GM18508 (cell line): ENCODE measurements at regions not wholly inside any gene's neighbourhood (a gene's known extent, or its start where the extent isn't known, plus 50 kb on each side); places are given as distances from the start of the nearest gene placed in this dataset.

ENCODE experiments used
- ATAC-seq: cut with Tn5 transposase; IDR thresholded peaks from one replicate; pipeline ENCODE4 v1.9.1; 2021; ENCODE audit warnings: moderate number of reproducible peaks; ENCODE audit not compliant: insufficient read depth, unreplicated experiment

DNA sequence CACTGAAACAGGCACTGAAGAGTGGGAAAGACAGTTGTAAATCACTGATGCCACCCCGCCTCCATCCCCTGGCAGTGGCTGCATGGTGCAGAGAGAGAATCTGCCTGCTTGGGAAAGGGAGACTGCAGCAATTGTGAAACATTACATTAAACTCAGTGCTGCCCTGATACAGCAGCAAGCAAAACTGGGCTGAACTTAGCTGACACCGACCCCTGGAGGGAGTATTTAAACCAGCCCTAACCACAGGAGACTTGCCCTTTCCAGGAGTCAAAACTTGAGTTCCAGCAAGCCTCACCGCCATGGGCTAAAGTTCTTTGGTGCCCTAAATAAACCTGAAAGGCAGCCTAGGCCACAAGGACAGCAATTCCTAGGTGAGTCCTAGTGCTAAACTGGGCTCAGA lies 109.4 kb upstream of the PLPP4 start:
- no peak for ATAC-seq

DNA sequence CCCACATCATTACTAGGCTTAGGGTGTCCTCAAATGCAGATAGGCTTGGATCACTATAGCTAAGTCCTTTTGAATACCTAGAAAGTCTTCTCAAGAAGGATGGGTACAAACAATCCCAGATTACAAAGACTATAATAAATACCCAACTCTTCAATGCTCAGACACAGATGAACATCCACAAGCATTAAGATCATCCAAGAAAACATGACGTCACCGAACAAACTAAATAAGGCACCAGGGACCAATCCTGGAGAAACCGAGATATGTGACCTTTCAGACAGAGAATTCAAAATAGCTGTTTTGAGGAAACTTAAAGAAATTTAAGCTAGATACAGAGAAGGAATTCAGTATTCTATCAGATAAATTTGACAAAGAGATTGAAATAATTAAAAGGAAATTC lies 108.0 kb upstream of the PLPP4 start:
- ATAC-seq = no peak

DNA sequence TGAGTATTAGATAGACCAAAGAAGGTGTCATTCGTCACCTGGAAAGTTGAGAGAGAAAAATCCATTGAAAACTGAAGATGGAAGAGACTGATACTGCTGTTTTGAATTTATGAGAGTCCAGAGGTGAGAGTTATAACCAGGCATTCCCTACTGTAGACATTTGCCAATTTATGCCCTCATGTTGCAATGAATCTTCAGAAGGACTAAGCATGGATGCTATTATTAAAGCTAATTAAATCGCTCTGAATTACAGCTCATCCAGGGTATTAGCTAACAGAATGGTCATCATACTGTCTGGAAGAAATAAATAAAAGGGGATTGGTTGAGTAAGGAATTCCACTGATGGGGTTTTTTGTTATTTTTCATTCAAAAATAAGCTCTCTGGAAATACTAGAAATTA lies 101.6 kb upstream of the PLPP4 start:
- ATAC-seq = no peak

DNA sequence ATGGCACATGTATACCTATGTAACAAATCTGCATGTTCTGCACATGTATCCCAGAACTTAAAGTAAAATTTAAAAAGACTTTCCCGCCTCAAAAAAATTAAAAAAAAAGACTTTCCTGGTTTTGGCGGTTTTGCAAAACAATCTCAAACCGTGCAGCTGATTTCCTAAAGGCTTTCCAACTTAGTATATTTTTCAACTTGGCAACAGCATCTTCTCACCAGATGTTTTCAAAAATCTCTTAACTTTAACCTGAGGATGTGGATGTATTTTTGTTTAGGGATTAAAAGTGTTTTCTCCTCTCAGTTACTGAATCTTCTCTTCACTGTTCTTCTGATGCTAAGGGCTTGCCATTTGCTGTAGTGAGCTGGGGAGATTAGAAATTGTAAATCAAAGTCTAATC lies 96.5 kb upstream of the PLPP4 start:
- ATAC-seq = no peak

DNA sequence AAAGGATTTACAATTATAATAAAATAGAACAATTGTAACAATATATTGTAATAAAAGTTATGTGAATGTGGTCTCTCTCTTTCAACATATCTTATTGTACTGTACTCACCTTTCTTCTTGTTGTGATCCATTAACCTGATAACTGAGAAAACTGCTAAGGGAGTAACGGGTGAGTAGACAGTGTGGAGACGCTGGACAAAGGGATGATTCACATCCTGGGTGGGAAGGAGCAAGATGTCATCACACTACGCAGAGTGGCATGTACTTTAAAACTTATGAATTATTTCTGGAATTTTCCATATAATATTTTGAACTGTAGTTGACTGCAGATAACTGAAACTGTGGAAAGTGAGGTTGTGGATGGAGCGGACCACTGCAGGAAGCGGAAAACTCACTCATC lies 91.2 kb upstream of the PLPP4 start:
- no peak for ATAC-seq

DNA sequence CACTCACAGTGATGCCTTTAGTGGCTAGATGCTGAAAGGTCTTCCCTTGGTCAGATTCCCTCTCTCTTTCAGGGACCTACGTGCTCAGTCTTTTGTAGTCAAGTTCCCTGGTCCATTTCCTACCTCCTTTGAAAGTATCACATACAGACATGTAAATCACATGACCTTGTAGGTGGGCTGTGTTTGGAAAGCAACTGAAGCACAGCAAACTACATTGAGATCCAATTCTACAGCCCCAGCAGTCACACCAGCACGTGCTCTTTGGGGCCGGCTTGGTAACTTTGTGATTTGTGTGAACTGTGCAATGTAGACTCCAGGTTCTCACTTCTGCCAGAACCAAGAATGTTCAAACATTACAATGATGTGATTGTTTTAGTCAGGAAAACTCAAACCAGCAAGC lies 89.7 kb upstream of the PLPP4 start:
- no peak for ATAC-seq

DNA sequence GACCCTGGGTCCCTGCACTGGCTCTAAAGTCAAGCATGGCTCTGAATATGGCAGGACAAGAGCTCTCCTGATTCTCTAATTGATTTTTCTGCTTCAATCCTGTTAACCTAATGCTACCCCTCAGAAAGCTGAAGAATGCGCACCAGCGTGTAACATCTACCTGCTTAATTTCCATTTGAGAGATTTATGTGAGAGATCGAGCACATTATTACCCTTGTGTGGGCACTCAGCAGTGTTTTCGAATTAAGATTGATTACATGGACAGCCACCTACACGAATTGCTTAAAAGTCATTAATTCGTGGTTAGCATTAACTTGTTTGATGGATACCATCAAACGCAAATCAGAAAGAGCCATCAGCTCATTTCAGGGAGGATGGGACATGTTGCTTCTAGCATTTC lies 88.7 kb upstream of the PLPP4 start:
- no peak for ATAC-seq

DNA sequence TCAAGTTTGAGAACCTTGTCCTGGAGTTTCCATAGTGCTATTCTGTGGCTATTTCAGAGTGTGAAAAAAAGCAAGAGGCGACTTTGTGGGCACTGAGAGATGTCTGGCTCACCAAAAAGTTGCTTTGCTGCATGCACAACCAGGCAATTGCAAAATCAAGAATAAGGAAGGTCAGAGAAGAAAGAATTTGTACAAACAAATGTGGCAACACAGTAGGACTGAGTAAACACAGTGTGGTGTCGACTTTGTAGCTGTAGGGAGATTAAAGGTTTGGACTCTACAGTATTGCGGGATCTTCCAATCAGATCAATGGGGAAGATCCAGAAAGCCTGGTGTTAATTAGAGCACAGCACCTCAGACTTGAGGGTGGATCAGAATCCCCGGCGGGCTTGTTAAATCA lies 88.1 kb upstream of the PLPP4 start:
- ATAC-seq = no peak

DNA sequence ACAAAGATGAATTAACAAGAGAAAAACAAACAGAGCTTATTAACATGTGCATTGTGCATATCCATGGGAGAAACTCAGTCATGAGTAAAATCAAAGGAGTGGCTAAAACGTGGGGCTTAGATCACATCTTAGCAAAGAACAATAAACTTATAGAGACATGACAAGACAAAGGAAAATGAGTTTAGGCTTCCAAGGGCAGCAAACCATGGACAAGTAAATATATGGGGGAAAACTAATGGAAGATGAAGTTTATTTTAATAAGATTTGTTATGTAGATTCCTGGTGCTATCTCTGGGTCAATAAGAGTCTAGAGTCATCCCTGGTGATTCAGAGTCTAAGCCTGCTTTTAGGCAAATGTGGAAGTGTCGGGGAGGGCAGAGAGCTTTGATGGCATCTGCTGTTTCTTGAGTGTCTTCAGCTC lies 87.2 kb upstream of the PLPP4 start:
- ATAC-seq = no peak

DNA sequence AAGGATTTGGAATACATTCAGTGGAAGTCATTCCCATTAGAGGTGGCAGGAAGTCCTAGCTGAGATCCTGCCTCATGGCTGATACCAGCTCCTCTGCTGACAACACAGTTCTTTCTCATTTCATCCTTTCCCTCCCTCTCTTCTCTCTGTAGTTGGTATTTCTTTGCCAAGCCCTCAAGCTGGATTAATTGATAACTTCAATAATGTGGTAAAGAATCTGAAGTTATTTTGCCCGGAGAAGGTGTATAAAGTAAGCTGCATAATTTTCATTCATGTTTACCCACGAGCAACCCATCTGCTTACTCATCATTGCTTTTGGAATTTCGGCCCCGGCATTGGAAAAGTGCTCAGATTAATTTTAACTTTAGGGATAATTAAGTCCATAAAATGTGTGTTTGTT lies 85.2 kb upstream of the PLPP4 start:
- ATAC-seq = no peak

DNA sequence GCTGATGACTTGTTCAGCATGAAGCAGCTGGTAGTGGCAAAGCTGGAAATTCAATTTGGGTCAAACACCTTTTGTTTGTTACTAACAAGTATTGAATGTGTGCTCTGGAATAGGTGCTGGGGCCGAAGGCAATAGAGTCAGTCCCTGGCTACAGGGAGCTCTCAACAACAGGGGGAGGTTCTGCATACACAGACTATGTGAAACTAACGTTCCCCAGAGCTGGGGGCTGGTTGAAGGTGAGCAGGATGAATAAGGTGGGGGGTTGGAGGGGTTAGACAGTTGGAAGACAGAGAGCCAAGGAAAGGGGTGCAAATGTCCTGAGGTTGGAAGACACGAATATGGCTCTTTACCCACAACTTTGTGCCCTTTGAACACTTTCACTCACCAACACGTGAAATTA lies 84.1 kb upstream of the PLPP4 start:
- ATAC-seq = no peak

DNA sequence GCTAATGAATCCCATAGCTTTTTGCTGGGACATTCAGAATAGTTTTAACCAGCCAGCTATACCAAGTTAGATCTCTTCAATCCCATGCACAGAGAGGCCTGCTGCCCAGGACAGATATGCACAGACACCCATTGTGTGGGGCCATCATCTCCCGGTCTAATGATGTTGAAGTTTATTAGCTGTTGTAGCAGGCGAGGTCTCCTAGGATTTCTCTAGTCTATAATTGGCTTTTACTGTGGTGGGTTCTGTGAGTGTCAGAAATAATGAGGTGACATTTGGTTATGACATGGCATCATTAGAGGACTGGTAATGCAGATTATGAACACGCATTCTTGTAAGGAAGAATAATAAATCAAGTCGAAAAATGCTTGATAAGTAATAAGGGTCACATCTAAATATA lies 81.4 kb upstream of the PLPP4 start:
- no peak for ATAC-seq

DNA sequence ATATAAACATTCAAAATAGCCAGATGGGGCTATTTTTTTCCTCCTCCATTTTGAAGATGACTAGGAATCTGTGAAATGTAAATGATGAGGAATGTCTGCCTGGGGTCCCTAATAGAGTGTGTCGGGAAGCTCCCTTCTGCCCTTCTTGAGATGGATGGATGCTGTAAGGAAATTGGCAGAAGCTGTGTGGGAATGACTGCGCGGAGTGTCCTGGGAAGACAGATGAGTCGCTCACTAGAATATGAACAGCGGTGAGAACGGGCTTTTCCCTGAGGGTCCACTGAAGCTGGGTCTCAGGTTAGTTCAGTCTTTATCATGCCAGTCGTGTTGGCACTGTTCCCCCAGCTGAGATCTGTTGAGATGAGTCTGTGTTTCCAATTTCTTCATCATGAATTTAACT lies 75.1 kb upstream of the PLPP4 start:
- no peak for ATAC-seq

DNA sequence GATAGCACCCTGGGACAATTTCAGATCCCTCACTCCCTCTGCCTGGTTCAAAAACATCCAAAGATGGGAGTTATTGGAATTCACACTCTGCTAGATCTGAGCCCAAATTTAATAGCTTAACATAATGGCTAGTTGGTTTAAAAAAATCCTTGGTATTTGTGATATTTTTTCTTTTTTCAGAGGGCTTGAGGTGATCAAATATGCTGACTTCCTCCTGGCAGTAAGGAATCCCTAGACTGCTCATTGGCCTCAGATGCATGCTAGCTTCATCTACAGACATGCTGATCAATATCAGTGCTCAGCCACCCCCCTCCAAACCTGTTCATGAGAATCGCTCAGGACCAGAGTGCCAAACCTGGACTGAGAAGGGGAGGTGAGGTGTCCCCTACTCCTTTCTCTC lies 74.7 kb upstream of the PLPP4 start:
- ATAC-seq = no peak

DNA sequence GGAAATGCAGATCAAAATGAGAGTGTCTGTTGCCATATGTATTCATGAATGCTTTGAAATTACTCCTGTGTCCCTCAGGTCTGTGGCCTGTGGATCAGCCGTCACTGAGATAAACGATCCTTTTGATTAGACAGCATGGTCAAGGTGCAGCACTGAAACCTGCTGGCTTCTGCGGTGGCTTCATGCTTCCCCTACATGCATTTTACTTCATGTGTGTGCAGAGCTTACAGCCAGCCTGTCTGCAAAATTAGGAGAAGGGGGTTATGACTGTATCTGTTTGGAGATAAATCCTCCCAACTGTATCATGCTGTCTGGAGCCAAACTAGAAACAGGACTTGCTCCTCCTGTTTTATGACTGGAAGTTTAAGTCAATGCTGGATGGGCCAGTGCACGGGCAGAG lies 71.0 kb upstream of the PLPP4 start:
- no peak for ATAC-seq

DNA sequence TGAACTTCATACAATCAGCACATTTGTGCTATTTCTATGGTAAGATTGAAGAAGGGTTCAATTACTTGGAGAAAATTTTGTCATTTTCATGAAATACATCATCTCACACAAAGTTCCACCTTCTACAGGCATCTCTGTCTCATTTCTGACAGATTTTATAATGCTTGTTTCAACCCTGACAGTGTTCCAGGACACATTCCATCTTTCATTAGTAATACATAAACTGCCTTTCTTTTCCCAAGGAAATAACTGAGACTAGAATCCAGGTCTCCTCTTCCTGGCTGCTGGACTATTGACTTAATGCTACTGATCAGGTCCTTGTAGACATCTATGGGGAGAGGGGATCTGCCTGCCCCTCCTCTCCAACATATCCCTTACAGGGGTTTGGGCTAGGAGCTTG lies 70.1 kb upstream of the PLPP4 start:
- ATAC-seq = no peak

DNA sequence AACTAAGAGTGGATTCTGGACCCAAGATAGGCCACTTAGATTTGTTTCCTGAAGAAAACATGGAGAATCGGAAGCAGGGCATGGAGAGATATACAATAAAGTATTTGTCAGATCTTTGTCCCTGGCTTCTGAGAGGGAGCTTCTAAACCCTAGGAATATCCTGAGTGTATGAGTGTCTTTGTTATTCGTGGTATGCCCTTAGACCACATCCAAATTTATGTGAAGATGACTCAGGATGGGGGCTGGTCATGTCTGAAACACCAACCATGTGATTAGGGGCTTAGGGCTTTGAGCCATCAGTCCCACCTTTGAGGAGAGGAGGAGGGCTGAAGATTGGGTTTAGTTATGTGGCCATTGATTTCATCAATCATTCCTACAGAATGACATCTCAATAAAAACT lies 69.7 kb upstream of the PLPP4 start:
- no peak for ATAC-seq

DNA sequence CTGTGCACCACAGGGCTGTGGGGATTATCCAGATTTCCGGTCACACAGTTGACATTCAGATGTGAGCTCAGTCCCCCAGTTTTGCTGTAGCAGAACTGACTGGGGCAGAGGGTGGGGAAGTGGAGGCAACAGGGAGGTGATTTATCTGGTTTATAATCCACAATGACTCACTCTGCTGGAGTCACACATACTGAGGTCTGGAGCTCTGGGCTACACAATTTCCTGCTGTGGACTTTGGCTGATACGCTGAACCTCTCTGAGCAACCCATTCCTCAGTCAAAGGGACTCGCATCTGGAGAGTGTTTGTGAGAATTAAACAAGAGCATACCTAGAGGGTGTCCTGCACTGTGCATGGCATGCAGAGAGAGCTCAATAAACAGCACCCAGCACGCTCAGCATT lies 64.8 kb upstream of the PLPP4 start:
- no peak for ATAC-seq

DNA sequence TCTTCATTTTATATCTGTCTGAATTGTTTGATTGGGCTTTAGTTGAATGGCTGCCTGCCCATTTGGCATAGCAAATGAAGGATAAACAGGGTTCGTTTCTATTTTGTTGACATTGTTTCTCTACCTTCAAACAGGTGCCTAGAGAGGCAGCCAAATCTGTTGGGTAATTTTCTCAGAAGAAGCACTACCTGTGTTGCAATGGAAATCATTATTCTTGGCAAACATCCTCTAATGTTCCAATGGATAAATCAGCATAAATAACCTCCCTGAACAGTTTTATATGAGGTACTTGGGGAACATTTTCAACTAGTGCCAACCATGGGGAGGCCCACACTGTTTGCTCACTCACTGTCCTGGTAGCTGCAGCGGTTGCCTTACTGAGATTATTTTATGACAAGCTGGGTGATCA lies 64.4 kb upstream of the PLPP4 start:
- no peak for ATAC-seq

DNA sequence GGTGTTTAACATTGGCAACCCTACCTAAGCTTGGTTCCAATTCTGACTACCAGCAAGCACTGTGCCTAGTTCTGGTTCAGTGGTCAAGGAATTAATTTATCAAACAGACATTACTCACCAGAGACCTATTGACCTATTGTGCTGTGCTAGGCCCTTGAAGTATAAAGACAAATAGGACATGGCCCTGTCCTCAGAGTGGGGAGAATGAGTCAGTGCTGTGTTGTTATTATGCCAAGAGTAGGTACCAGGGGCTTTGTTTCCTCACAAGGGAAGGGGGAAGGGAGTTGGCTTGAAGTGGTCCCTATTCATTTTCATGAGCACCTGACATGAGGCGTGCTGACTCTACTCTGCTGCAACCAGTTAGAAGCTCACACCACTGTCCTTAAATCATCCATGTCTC lies 62.6 kb upstream of the PLPP4 start:
- ATAC-seq = no peak

DNA sequence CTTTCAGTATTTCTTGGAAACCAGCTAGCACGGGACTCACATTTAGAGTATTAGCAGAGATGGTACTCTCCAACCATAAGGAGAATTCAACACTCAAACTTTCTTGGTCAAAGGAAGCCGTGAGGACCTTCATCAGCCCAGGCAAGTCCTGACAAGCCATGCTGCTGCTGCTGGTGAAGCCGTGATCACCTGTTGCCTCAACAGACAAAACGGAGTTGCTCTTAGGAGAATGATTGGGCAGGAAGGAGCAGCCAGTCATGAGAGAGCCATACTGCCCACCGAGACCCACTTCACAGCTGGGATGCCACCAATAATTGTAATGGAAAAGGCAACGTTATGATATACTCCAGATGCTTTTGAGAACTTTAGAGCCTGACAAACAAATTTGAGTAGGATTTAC lies 60.8 kb upstream of the PLPP4 start:
- no peak for ATAC-seq

DNA sequence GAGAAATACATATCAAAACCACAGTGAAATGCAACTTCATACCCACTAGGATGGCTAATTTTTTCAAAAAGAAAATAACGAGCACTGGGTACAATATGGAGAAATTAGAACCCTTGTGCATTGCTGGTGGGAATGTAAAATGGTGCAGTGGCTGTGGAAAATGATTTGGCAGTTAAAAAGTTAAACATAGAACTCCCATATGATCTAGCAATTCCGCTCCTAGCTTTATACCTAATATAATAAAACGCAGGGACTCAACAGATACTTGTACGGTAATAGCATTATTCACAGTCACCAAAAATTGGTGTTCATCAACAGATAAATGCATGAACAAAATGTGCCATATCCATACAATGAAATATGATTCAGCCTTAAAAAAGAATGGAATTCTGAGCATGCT lies 58.8 kb upstream of the PLPP4 start:
- no peak for ATAC-seq

DNA sequence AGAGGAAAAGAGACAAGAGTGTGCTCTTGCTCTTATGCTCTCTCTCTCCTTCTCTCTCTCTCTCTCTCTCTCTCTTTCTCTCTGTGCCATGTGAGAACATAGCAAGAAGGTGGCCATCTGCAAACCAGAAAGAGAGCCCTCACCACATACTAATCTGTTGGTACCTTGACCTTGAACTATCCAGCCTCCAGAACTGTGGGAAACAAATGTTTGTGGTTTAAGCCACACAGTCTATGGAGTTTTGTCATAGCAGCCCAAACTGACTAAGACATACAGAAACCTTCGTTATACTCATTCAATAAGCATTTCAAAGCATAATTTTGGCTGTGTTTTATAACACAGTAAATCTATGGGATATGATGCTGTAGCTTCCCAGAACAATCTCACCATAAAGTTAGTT lies 56.4 kb upstream of the PLPP4 start:
- ATAC-seq = no peak
